SU-DHL-6 (cell line): ENCODE measurements at regions not wholly inside any gene's neighbourhood (a gene's known extent, or its start where the extent isn't known, plus 50 kb on each side); places are given as distances from the start of the nearest gene placed in this dataset.

ENCODE experiments used
- H2AFZ ChIP-seq: fragments of 200-600 bp; sonication (generic); 2 replicates; pipeline ENCODE4 v1.6.1; 2014; ENCODE audit warnings: low read depth, mild to moderate bottlenecking, moderate library complexity, mixed read lengths, antibody characterized with exemption, low read length; ENCODE audit not compliant: severe bottlenecking
- H3F3A ChIP-seq: fragments of 200-600 bp; shearing (Covaris generic); 2 replicates; pipeline ENCODE4 v1.6.0; 2016; ENCODE audit warnings: antibody characterized with exemption, mild to moderate bottlenecking; ENCODE audit not compliant: insufficient read depth
- H3K27ac ChIP-seq: fragments of 200-600 bp; sonication (generic); 2 replicates; pipeline ENCODE4 v1.5.1; 2016; ENCODE audit warnings: low read depth, mild to moderate bottlenecking, low read length, moderate library complexity, mixed read lengths
- H3K27me3 ChIP-seq: fragments of 200-600 bp; sonication (generic), shearing (Covaris generic); 2 replicates; pipeline ENCODE4 v1.6.0; 2014; ENCODE audit warnings: mild to moderate bottlenecking, low read length
- H3K36me3 ChIP-seq: fragments of 200-600 bp; sonication (generic); 2 replicates; pipeline ENCODE4 v1.6.1; 2014; ENCODE audit warnings: mild to moderate bottlenecking, low read length, mixed read lengths
- H3K4me2 ChIP-seq: fragments of 300-600, 200-600 bp; shearing (Covaris generic), sonication (generic); 2 replicates; pipeline ENCODE4 v1.6.0; 2014; ENCODE audit warnings: low read length, low read depth, mild to moderate bottlenecking; ENCODE audit not compliant: poor library complexity, severe bottlenecking
- H3K4me3 ChIP-seq: fragments of 200-600 bp; sonication (generic); 2 replicates; pipeline ENCODE4 v1.5.1; 2014; ENCODE audit warnings: antibody characterized with exemption, low read length, mild to moderate bottlenecking, mixed read lengths; ENCODE audit not compliant: insufficient read depth, poor library complexity, severe bottlenecking
- H3K79me2 ChIP-seq: fragments of 200-600 bp; sonication (generic); 2 replicates; pipeline ENCODE4 v1.6.1; 2014; ENCODE audit warnings: mild to moderate bottlenecking, low read length, moderate library complexity; ENCODE audit not compliant: insufficient read depth
- H3K9ac ChIP-seq: fragments of 200-600 bp; sonication (generic); 2 replicates; pipeline ENCODE4 v1.7.0; 2014; ENCODE audit warnings: mild to moderate bottlenecking, low read length
- H3K9me2 ChIP-seq: fragments of 200-600 bp; sonication (generic); replicated peaks from 2 replicates; pipeline ENCODE4 v1.6.1; 2014; ENCODE audit warnings: low read length; ENCODE audit not compliant: insufficient read depth
- H3K9me3 ChIP-seq: fragments of 200-600 bp; sonication (generic); 2 replicates; pipeline ENCODE4 v1.6.1; 2014; ENCODE audit warnings: low read length, mixed read lengths; ENCODE audit not compliant: insufficient read depth
- H4K20me1 ChIP-seq: fragments of 200-600 bp; sonication (generic); 2 replicates; pipeline ENCODE4 v1.6.1; 2014; ENCODE audit warnings: low read depth, mild to moderate bottlenecking, antibody characterized with exemption, low read length, moderate library complexity, mixed read lengths
- CTCF ChIP-seq: fragments of 200-600 bp; sonication (generic); IDR thresholded peaks from one replicate; pipeline ENCODE4 v1.5.1; 2017; ENCODE audit warnings: antibody characterized with exemption, mild to moderate bottlenecking, low read length, moderate library complexity; ENCODE audit not compliant: insufficient read depth, poor library complexity, severe bottlenecking
- EZH2phosphoT487 ChIP-seq: fragments of 200-600 bp; sonication (generic), shearing (Covaris generic); conservative IDR thresholded peaks from 2 replicates; pipeline ENCODE4 v1.6.1; 2018; ENCODE audit warnings: mild to moderate bottlenecking, antibody characterized with exemption, low read length, moderate library complexity, mixed read lengths

DNA sequence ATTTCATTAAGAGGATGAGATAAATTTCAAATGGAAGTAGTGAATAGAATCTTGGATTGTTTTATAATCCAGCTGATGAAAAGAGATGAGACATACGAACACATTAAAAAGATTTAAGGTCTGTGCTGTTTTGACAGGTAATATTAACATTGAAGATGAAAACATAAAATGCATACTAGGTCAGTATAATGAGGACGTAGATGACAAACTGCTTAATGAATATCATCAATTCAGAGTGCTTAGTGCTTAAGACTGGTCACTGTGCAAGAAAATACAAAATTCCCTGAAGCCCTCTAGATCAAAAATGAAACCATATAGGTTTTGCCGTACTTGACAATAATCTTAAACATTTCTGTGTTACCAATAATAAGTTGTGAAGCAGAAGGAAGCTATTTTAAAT lies 173.4 kb upstream of the THRB start:
- TF ChIP-seq CTCF (no peak), EZH2phosphoT487 (no peak)
- Histone ChIP-seq H3K27ac (no peak overlapping the region), H3K9me2 (no peaks in the 10 kb centered on the region), H3K4me2 (no peak overlapping the region), H3K79me2 (no peaks in the 10 kb centered on the region), H4K20me1 (no peaks in the 10 kb centered on the region), H3K27me3 (no peaks in the 10 kb centered on the region), H3K4me3 (no peak overlapping the region), H2AFZ (no peak overlapping the region), H3K9me3 (no peaks in the 10 kb centered on the region), H3F3A (no peaks in the 10 kb centered on the region), H3K9ac (no peak overlapping the region), H3K36me3 (no peaks in the 10 kb centered on the region)

GRCh38 chr3:24670871-24671270 lies 176.2 kb upstream of the THRB start:
- 0 out of 2 replicates have a peak, but pooled peaks cover 3% of the 10 kb centered on the region for H3K27me3 ChIP-seq
- no peak overlapping the region for H3K27ac ChIP-seq
- H3K9ac ChIP-seq = no peak overlapping the region
- no peak overlapping the region for H3K4me2 ChIP-seq
- no peaks in the 10 kb centered on the region for H3K79me2 ChIP-seq
- no peak overlapping the region for H3K4me3 ChIP-seq
- TF ChIP-seq CTCF = no peak
- TF ChIP-seq EZH2phosphoT487 = no peak
- no peaks in the 10 kb centered on the region for H3K9me2 ChIP-seq
- H3K9me3 ChIP-seq = no peaks in the 10 kb centered on the region
- H4K20me1 ChIP-seq = no peaks in the 10 kb centered on the region
- no peaks in the 10 kb centered on the region for H3F3A ChIP-seq
- H3K36me3 ChIP-seq = no peaks in the 10 kb centered on the region
- H2AFZ ChIP-seq = no peak overlapping the region

DNA sequence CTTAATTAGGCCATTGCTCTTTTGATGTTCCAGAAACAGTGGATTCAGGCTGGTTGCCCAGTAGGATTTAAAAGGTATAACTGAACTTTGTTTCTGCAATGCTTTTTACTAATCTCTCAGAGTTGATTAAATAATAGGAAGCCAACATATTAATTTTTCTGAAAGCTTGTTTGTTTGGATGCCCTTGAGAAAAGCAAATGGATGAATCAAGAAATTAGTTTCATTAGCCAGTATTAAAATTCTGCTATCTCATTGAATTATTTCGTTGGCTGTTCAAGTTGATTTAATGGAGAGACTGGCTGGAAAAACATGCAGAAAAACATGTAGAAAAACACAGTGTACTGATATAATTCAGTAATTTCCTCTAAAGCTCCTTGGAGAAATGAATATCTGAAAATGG lies 178.9 kb upstream of the THRB start:
- Histone ChIP-seq H3F3A (no peaks in the 10 kb centered on the region), H3K36me3 (no peaks in the 10 kb centered on the region), H3K9me3 (no peaks in the 10 kb centered on the region), H3K9ac (no peak overlapping the region), H3K27ac (no peak overlapping the region), H4K20me1 (no peaks in the 10 kb centered on the region), H2AFZ (no peak overlapping the region), H3K79me2 (no peaks in the 10 kb centered on the region), H3K27me3 (0 out of 2 replicates have a peak, but pooled peaks cover 3% of the 10 kb centered on the region), H3K4me3 (no peak overlapping the region), H3K9me2 (no peaks in the 10 kb centered on the region), H3K4me2 (no peak overlapping the region)
- TF ChIP-seq EZH2phosphoT487 (no peak), CTCF (no peak)
